BLaER1 (cell line): ENCODE measurements at regions not wholly inside any gene's neighbourhood (a gene's known extent, or its start where the extent isn't known, plus 50 kb on each side); places are given as distances from the start of the nearest gene placed in this dataset.
"Not testable (repeated sequence)": the region's sequence is repeated elsewhere in the genome, so short reads cannot be mapped to it uniquely, and the experiment has no call there.

Experiments used
- H3K27ac ChIP-seq: shearing (Covaris generic); formaldehyde crosslinking; 2 replicates; pipeline ENCODE4 v1.8.1; 2022
- H3K27me3 ChIP-seq: shearing (Covaris generic); formaldehyde crosslinking; 2 replicates; pipeline ENCODE4 v1.8.1; 2022
- H3K36me3 ChIP-seq: shearing (Covaris generic); formaldehyde crosslinking; 2 replicates; pipeline ENCODE4 v1.8.1; 2022
- H3K4me1 ChIP-seq: shearing (Covaris generic); formaldehyde crosslinking; 2 replicates; pipeline ENCODE4 v1.8.1; 2022
- H3K4me2 ChIP-seq: shearing (Covaris generic); formaldehyde crosslinking; 2 replicates; pipeline ENCODE4 v1.8.1; 2022
- H3K4me3 ChIP-seq: shearing (Covaris generic); formaldehyde crosslinking; 2 replicates; pipeline ENCODE4 v1.8.1; 2022
- H3K9ac ChIP-seq: shearing (Covaris generic); formaldehyde crosslinking; 2 replicates; pipeline ENCODE4 v1.8.1; 2022
- H3K9me3 ChIP-seq: shearing (Covaris generic); formaldehyde crosslinking; 2 replicates; pipeline ENCODE4 v1.8.1; 2022
- H4K20me1 ChIP-seq: shearing (Covaris generic); formaldehyde crosslinking; 2 replicates; pipeline ENCODE4 v1.8.1; 2022
- Cebpa-rat ChIP-seq: shearing (Covaris generic); IDR thresholded peaks from 2 replicates; pipeline ENCODE4 v1.8.1; 2022

GRCh38 chr5:145450286-145450885, 384.8 kb downstream of the PRELID2 start:
- Histone ChIP-seq H3K9me3 (no peaks in the 10 kb centered on the region), H4K20me1 (no peaks in the 10 kb centered on the region), H3K36me3 (no peaks in the 10 kb centered on the region), H3K9ac (no peak overlapping the region), H3K27ac (no peak overlapping the region), H3K27me3 (no peaks in the 10 kb centered on the region), H3K4me3 (no peak overlapping the region), H3K4me2 (no peak overlapping the region), H3K4me1 (no peaks in the 10 kb centered on the region)
- no peak for TF ChIP-seq Cebpa-rat

- Histone ChIP-seq H3K4me2 (no peak overlapping the region), H3K36me3 (no peaks in the 10 kb centered on the region), H3K4me1 (no peaks in the 10 kb centered on the region), H4K20me1 (no peaks in the 10 kb centered on the region), H3K27me3 (no peaks in the 10 kb centered on the region), H3K9ac (no peak overlapping the region), H3K4me3 (no peak overlapping the region), H3K9me3 (no peaks in the 10 kb centered on the region), H3K27ac (no peak overlapping the region)
- no peak for TF ChIP-seq Cebpa-rat
These were observed 385.3 kb downstream of the PRELID2 start for GRCh38 chr5:145449794-145450193.

- not testable (repeated sequence) for H3K4me3 ChIP-seq, H3K27me3 ChIP-seq, H3K36me3 ChIP-seq, H3K9me3 ChIP-seq, H3K27ac ChIP-seq, H3K4me1 ChIP-seq, H3K4me2 ChIP-seq, H4K20me1 ChIP-seq, H3K9ac ChIP-seq
These were observed 388.3 kb downstream of the PRELID2 start for GRCh38 chr5:145446875-145447274.

- H3K4me2 ChIP-seq = no peak overlapping the region
- no peaks in the 10 kb centered on the region for H3K27me3 ChIP-seq
- no peak overlapping the region for H3K4me3 ChIP-seq
- H3K9ac ChIP-seq = no peak overlapping the region
- no peaks in the 10 kb centered on the region for H3K9me3 ChIP-seq
- H3K4me1 ChIP-seq = no peaks in the 10 kb centered on the region
- no peaks in the 10 kb centered on the region for H3K36me3 ChIP-seq
- no peaks in the 10 kb centered on the region for H4K20me1 ChIP-seq
- no peak for TF ChIP-seq Cebpa-rat
- H3K27ac ChIP-seq = no peak overlapping the region
These were observed 388.7 kb downstream of the PRELID2 start for GRCh38 chr5:145446412-145446811.

GRCh38 chr5:145445027-145445426, 390.1 kb downstream of the PRELID2 start:
- Histone ChIP-seq H3K4me2 (no peak overlapping the region), H3K36me3 (no peaks in the 10 kb centered on the region), H3K27me3 (no peaks in the 10 kb centered on the region), H3K4me1 (no peaks in the 10 kb centered on the region), H3K27ac (no peak overlapping the region), H3K9me3 (no peaks in the 10 kb centered on the region), H3K4me3 (no peak overlapping the region), H3K9ac (no peak overlapping the region), H4K20me1 (no peaks in the 10 kb centered on the region)
- no peak for TF ChIP-seq Cebpa-rat

GRCh38 chr5:145443964-145444363, 391.2 kb downstream of the PRELID2 start:
- H3K4me3 ChIP-seq = no peak overlapping the region
- no peak overlapping the region for H3K4me2 ChIP-seq
- TF ChIP-seq Cebpa-rat = no peak
- no peaks in the 10 kb centered on the region for H4K20me1 ChIP-seq
- no peaks in the 10 kb centered on the region for H3K36me3 ChIP-seq
- H3K9ac ChIP-seq = no peak overlapping the region
- no peaks in the 10 kb centered on the region for H3K9me3 ChIP-seq
- no peaks in the 10 kb centered on the region for H3K27me3 ChIP-seq
- H3K4me1 ChIP-seq = no peaks in the 10 kb centered on the region
- no peak overlapping the region for H3K27ac ChIP-seq

- no peaks in the 10 kb centered on the region for H3K9me3 ChIP-seq
- no peak overlapping the region for H3K9ac ChIP-seq
- H3K4me1 ChIP-seq = no peaks in the 10 kb centered on the region
- no peak overlapping the region for H3K4me3 ChIP-seq
- H3K4me2 ChIP-seq = no peak overlapping the region
- TF ChIP-seq Cebpa-rat = no peak
- H3K36me3 ChIP-seq = no peaks in the 10 kb centered on the region
- H3K27me3 ChIP-seq = no peaks in the 10 kb centered on the region
- H4K20me1 ChIP-seq = no peaks in the 10 kb centered on the region
- H3K27ac ChIP-seq = no peak overlapping the region
These were observed 391.8 kb downstream of the PRELID2 start for GRCh38 chr5:145443366-145443765.

GRCh38 chr5:145442661-145443060, 392.5 kb downstream of the PRELID2 start:
- not testable (repeated sequence) for H3K4me2 ChIP-seq, H4K20me1 ChIP-seq, H3K36me3 ChIP-seq, H3K4me3 ChIP-seq, H3K4me1 ChIP-seq, H3K27ac ChIP-seq, H3K27me3 ChIP-seq, H3K9ac ChIP-seq, H3K9me3 ChIP-seq

GRCh38 chr5:145441228-145441627, 393.9 kb downstream of the PRELID2 start:
- Histone ChIP-seq H4K20me1 (no peaks in the 10 kb centered on the region), H3K4me1 (no peaks in the 10 kb centered on the region), H3K27ac (no peak overlapping the region), H3K4me3 (no peak overlapping the region), H3K9me3 (no peaks in the 10 kb centered on the region), H3K4me2 (no peak overlapping the region), H3K27me3 (no peaks in the 10 kb centered on the region), H3K9ac (no peak overlapping the region), H3K36me3 (no peaks in the 10 kb centered on the region)
- no peak for TF ChIP-seq Cebpa-rat

GRCh38 chr5:145437627-145438026, 397.5 kb downstream of the PRELID2 start:
- no peaks in the 10 kb centered on the region for H4K20me1 ChIP-seq
- H3K36me3 ChIP-seq = no peaks in the 10 kb centered on the region
- no peak overlapping the region for H3K4me3 ChIP-seq
- no peaks in the 10 kb centered on the region for H3K9me3 ChIP-seq
- H3K27me3 ChIP-seq = no peaks in the 10 kb centered on the region
- no peaks in the 10 kb centered on the region for H3K4me1 ChIP-seq
- H3K9ac ChIP-seq = no peak overlapping the region
- no peak for TF ChIP-seq Cebpa-rat
- no peak overlapping the region for H3K27ac ChIP-seq
- H3K4me2 ChIP-seq = no peak overlapping the region

- Histone ChIP-seq H3K36me3 (no peaks in the 10 kb centered on the region), H3K4me3 (no peak overlapping the region), H3K9ac (no peak overlapping the region), H3K9me3 (no peaks in the 10 kb centered on the region), H3K27ac (no peak overlapping the region), H3K4me2 (no peak overlapping the region), H3K27me3 (no peaks in the 10 kb centered on the region), H3K4me1 (no peaks in the 10 kb centered on the region), H4K20me1 (no peaks in the 10 kb centered on the region)
- no peak for TF ChIP-seq Cebpa-rat
These were observed 402.1 kb downstream of the PRELID2 start for GRCh38 chr5:145433077-145433476.
